ENCODE measurements at regions not wholly inside any gene's neighbourhood (a gene's known extent, or its start where the extent isn't known, plus 50 kb on each side); places are given as distances from the start of the nearest gene placed in this dataset.

DNA sequence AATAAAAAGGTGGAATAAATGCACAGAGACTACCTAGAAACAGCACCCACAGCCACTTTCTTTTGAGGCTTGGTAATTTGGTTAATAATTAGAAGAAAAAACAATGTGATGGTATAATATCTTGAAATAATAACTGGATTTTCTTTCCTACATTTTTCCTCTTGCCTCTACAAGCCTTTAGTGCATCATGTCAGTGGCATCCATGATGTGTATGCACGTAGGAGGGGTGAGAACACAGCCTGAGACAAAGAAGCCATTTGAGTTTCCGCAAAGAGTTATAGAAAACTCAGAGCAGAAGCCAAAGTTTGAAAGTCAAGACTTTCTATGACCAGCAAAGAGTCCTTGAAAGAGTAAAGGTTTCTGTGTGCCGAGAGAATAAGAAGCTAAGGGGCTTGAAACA lies 461.3 kb downstream of the BCOR start:
- Mint-ChIP-seq H3K36me3 (ENCODE audit: low read depth) (no peaks in the 10 kb centered on the region), H3K9me3 (no peaks in the 10 kb centered on the region), H3K27ac (no peak overlapping the region), H3K27me3 (ENCODE audit: low read depth) (no peaks in the 10 kb centered on the region), H3K4me3 (no peak overlapping the region), H3K4me1 (ENCODE audit: low read depth) (peaks cover under 1% of the 10 kb centered on the region)

DNA sequence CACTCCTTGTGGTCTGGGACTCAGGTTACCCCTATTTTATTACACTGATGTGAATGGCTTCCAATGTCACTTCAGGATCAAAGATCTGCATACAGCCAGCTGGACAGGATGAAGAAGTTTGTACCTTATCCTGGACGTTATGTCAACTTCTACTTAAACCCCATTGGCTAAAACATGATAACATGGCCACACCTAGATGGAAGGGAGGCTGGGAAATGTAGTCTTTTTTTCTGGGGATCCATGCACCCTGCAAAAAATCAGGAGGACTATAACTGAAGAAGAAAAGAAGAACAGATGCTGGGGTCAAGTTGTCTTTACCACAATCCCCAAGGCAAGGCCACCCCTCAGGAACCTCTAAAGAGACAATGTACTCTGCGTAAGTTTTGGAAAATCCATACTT lies 459.2 kb downstream of the BCOR start:
- Mint-ChIP-seq H3K36me3 (ENCODE audit: low read depth) (no peaks in the 10 kb centered on the region), H3K4me3 (no peak overlapping the region), H3K9me3 (no peaks in the 10 kb centered on the region), H3K27ac (no peak overlapping the region), H3K27me3 (ENCODE audit: low read depth) (no peaks in the 10 kb centered on the region), H3K4me1 (ENCODE audit: low read depth) (no peaks in the 10 kb centered on the region)

DNA sequence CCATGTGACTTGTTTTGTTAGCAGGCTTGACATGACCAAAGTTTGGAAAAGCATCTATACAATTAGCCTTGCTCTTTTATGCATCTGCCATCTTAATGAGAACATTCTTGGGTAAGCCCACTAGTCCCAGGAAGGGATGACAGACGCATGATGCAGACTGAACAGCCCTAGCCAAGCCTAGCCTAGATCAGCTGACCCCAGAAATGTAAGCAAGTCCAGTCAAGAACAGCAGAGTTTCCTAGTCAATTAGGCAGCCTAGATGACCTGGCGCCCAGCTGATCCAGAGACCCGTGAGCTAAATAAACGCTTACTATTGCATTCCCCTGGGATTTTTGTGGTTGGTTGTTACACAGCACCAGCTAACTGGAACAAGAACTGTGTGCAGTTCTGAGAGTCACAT lies 457.9 kb downstream of the BCOR start:
- Mint-ChIP-seq H3K27me3 (ENCODE audit: low read depth) (no peaks in the 10 kb centered on the region), H3K9me3 (no peaks in the 10 kb centered on the region), H3K27ac (no peak overlapping the region), H3K36me3 (ENCODE audit: low read depth) (no peaks in the 10 kb centered on the region), H3K4me3 (no peak overlapping the region), H3K4me1 (ENCODE audit: low read depth) (no peaks in the 10 kb centered on the region)

DNA sequence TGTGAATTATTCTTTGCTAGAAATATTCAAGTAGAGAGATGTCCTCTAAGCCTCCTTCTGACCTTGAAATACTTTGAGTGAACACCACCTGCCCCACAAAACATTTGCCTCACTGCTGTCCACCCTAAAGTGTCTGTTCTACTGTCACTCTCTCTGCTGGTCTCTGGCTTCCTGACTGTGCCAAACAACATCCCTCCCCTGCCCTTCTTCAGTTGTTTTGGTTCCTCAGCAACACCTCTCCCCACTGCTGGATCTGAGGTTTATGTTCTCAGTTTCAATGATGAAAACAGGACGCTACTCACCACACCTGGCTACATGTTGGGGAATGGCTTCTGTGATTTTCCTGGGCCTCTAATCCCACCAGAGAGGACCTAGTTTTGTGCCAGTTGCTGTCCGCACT lies 456.9 kb downstream of the BCOR start:
- Mint-ChIP-seq H3K27ac (no peak overlapping the region), H3K36me3 (ENCODE audit: low read depth) (no peaks in the 10 kb centered on the region), H3K9me3 (no peaks in the 10 kb centered on the region), H3K27me3 (ENCODE audit: low read depth) (no peaks in the 10 kb centered on the region), H3K4me3 (no peak overlapping the region), H3K4me1 (ENCODE audit: low read depth) (no peaks in the 10 kb centered on the region)

DNA sequence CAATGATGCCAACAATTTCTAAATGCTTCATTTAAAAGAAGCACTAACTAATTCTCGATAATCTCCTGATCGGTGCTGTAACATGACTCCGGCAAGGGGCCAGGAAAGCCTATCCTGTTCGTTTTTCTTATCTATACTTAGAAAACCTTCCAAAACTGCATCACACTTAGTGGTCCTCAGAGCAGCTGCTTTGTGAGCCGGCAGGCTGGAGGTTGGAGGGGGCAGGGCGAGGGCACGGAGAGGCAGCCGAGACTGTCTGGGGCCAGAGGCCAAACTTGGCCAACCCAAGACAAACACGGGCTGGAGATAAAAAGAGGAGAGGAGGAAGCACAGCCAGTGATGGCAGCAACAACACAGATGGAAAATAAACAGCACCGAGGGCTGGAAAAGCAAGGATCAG lies 455.7 kb downstream of the BCOR start:
- H3K27me3 Mint-ChIP-seq (ENCODE audit: low read depth), result no peaks in the 10 kb centered on the region
- H3K36me3 Mint-ChIP-seq (ENCODE audit: low read depth), result no peaks in the 10 kb centered on the region
- no peaks in the 10 kb centered on the region for H3K9me3 Mint-ChIP-seq
- H3K27ac Mint-ChIP-seq, result no peak overlapping the region
- no peak overlapping the region for H3K4me3 Mint-ChIP-seq
- no peaks in the 10 kb centered on the region for H3K4me1 Mint-ChIP-seq (ENCODE audit: low read depth)

DNA sequence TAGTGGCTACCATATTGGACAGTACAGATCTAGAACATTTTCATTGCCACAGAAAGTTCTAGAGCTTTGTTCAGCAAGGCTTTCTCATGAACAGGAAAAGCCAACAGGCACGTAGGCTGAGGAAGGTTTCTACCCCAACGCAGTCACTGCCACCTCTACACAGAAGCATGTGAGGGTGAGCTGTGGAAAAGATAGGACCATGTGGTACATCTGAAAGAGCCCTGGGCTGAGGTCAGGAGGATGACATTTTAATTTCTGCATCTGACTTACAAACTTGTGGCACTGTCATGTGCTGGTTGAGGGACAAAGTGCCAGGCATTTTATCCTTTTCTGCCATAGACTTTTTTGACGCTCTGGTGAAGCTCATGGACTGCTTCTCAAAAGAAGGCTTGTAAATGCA lies 454.2 kb downstream of the BCOR start:
- Mint-ChIP-seq H3K9me3 (no peaks in the 10 kb centered on the region), H3K4me3 (no peak overlapping the region), H3K36me3 (ENCODE audit: low read depth) (no peaks in the 10 kb centered on the region), H3K27ac (no peak overlapping the region), H3K4me1 (ENCODE audit: low read depth) (no peaks in the 10 kb centered on the region), H3K27me3 (ENCODE audit: low read depth) (no peaks in the 10 kb centered on the region)

DNA sequence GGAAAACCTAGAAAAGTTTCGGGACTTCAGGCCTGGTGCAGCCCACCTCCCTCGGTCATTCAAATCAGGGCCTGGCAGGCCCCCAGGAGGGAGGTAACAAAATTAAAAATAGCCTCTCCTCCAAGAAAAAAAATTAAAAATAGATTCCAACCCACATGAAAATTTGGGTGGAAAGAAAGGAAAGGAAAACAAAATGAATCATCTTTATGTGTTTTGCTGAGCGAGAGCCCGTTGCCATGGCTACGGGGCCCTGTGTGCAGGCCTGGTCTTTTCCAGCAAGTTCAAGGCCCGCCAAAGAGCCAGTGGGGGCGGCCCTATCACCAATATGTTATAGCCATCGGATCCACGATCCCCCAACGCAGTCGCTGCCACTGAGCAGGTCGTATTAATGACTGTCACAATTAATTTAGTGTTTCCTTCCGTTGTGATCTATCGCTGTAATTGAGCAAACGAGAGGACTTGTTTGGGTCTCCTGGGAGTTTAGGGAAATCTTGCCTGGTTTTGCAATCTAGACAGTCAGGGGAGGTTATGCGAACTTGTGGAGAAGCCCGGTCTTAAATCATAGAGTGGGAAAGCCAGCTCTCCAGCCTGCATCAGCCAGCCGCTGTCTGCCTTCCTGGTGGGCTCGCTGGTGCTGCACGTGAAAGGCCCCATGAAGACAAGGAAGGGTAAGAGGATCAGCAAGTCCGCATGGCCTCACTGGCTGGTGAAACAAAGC lies 452.4 kb downstream of the BCOR start:
- H3K27me3 Mint-ChIP-seq (ENCODE audit: low read depth), result no peaks in the 10 kb centered on the region

DNA sequence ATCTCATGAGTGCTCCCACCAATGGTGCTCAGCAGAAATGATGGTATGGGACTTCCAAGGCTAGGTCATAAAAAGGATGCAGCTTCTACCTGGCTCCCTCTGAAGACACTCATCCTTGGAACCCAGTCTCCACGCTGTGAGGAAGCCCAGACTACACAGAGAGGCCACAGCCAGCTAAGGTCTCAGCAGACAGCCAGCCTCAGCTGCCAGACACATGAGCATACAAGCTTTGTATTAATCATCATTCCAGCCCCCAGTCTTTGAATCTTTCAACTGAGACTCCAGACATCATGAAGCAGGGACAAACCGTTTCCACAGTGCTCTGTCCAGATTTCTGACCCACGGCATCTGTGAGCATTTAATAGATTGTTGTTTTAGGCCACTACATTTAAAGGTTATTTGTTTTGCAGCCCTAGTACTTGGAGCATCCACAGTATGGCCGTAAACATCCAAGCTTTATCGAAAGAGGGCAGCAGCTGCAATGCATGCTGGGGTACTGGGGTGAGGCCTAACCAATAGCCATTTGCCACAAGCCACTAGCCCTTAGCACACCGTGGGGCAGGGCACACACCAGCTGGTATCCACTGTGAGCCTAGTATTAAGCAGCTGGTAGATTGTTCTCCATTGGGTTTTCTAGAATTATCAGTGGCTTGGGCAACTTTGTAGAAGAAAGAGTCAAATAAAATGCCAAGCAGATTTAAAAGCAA lies 449.1 kb downstream of the BCOR start:
- no peaks in the 10 kb centered on the region for H3K4me1 Mint-ChIP-seq (ENCODE audit: low read depth)
- H3K4me3 Mint-ChIP-seq, result no peak overlapping the region
- H3K9me3 Mint-ChIP-seq, result no peaks in the 10 kb centered on the region
- no peaks in the 10 kb centered on the region for H3K27me3 Mint-ChIP-seq (ENCODE audit: low read depth)
- no peaks in the 10 kb centered on the region for H3K36me3 Mint-ChIP-seq (ENCODE audit: low read depth)
- H3K27ac Mint-ChIP-seq, result no peak overlapping the region

More for the DNA sequence above, 452.4 kb downstream of the BCOR start:
- no peaks in the 10 kb centered on the region for H3K4me1 Mint-ChIP-seq (ENCODE audit: low read depth)
- H3K27ac Mint-ChIP-seq, result no peak overlapping the region
- no peak overlapping the region for H3K4me3 Mint-ChIP-seq
- no peaks in the 10 kb centered on the region for H3K36me3 Mint-ChIP-seq (ENCODE audit: low read depth)
- no peaks in the 10 kb centered on the region for H3K9me3 Mint-ChIP-seq

DNA sequence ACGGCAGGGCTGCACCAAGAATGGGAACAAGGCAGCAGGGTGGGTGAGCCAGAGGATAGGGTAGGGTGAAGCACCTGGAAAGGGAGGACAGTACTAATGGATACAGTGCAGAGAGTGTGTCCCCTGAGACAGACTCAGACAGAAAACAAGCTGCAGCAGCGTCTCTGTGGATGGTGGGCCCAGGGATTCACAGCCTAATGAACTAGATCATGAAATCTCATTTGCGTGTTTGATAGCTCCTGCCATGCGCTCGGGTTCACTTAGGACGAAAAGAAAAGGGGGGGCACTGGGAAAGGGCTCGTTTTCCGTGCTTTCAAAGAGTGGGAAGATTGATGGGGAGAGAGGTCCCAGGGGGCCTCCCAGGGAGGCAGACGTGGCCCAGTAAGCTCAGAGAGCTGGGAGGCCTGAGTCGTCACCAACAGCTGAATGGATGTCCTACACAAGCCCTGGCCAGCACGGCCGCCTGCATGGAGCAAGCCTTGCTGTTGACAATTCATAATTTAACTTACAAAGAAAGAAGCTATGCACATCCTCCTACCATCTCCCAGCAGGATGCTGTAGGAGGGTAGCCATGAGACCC lies 446.9 kb downstream of the BCOR start:
- no peaks in the 10 kb centered on the region for H3K36me3 Mint-ChIP-seq (ENCODE audit: low read depth)
- no peaks in the 10 kb centered on the region for H3K4me1 Mint-ChIP-seq (ENCODE audit: low read depth)
- no peaks in the 10 kb centered on the region for H3K27me3 Mint-ChIP-seq (ENCODE audit: low read depth)
- no peak overlapping the region for H3K27ac Mint-ChIP-seq
- H3K4me3 Mint-ChIP-seq, result no peak overlapping the region
- no peaks in the 10 kb centered on the region for H3K9me3 Mint-ChIP-seq

DNA sequence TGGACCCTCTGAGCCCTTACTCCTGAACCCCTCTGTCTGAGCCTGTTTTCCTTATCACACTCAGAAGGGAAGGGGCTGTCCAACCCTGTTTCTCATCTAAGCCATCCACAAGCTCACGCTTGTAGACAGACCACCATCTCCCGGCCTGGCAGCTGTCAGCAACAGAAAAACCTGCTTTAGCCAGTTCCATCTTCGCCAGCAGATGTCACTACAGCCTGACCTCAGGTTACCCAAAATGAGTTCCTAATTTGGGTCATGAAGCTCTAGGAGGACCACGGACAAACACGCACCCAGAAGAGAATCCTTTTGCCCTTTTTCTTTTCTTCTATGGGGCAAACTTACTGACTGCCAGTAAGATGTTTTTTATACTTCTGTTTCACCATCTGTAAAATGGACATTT lies 445.4 kb downstream of the BCOR start:
- no peak overlapping the region for H3K4me3 Mint-ChIP-seq
- H3K9me3 Mint-ChIP-seq, result no peaks in the 10 kb centered on the region
- no peak overlapping the region for H3K27ac Mint-ChIP-seq
- H3K27me3 Mint-ChIP-seq (ENCODE audit: low read depth), result no peaks in the 10 kb centered on the region
- no peaks in the 10 kb centered on the region for H3K4me1 Mint-ChIP-seq (ENCODE audit: low read depth)
- H3K36me3 Mint-ChIP-seq (ENCODE audit: low read depth), result no peaks in the 10 kb centered on the region

DNA sequence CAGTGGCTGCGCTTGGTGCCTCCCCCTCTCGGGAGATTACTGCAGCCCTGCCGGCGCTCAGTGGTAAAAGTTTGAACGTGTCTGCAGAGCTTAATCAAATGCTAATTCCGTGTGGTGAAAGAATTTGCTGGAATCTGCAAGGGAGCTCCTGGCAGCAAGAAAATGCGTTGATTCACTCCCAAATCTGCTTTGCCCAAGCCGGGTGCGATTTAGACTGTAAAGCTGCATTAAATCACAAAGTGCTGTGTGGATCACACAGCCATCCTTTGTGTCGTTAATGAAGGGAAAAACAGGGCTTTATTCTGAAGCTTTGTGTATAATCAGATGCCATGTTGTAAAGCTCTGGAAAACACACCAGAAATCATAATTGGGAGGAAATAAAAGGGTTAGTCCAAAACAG lies 444.1 kb downstream of the BCOR start:
- Mint-ChIP-seq H3K27me3 (ENCODE audit: low read depth) (no peaks in the 10 kb centered on the region), H3K36me3 (ENCODE audit: low read depth) (no peaks in the 10 kb centered on the region), H3K27ac (no peak overlapping the region)

DNA sequence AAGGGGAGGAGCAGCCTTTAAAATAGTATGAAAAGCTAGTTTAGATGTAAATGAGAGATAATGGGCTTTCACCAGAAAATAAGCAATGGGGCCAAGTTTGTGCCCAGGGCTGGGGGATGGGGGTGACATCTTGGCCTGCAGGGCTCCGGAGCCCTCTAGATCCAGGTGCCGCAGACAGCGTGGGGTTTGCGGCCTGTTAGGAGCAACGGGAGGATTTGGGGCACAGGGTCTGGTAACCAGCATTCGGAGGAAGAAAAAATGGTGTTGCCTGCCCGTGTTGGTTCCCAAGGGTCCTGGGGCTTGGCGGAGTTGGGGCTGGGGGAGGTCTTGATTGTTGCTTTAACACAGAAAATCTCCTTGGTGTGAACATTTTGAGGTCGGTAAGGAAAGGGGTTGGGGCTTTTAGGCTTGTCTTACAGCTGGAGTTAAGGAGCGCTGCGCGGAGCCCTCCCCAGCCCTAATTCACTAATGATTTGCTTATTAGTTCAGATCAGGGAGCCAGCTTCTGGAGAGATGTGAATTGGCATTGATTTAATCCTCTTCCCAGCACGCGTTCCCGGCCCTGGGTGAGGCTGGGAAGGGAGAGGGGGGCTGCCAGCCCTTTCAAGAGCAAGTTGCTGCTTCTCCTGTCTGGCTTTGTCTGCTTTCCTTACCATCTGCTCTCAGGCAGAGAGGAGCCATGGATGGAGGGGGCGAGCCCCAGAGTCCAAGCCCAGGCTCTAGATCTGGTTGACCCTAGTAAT lies 443.4 kb downstream of the BCOR start:
- Mint-ChIP-seq H3K4me3 (no peak overlapping the region), H3K4me1 (ENCODE audit: low read depth) (no peaks in the 10 kb centered on the region), H3K36me3 (ENCODE audit: low read depth) (no peaks in the 10 kb centered on the region), H3K9me3 (no peaks in the 10 kb centered on the region), H3K27ac (no peak overlapping the region), H3K27me3 (ENCODE audit: low read depth) (no peaks in the 10 kb centered on the region)

More for the DNA sequence above, 444.1 kb downstream of the BCOR start:
- Mint-ChIP-seq H3K4me3 (no peak overlapping the region), H3K4me1 (ENCODE audit: low read depth) (no peaks in the 10 kb centered on the region), H3K9me3 (no peaks in the 10 kb centered on the region)

DNA sequence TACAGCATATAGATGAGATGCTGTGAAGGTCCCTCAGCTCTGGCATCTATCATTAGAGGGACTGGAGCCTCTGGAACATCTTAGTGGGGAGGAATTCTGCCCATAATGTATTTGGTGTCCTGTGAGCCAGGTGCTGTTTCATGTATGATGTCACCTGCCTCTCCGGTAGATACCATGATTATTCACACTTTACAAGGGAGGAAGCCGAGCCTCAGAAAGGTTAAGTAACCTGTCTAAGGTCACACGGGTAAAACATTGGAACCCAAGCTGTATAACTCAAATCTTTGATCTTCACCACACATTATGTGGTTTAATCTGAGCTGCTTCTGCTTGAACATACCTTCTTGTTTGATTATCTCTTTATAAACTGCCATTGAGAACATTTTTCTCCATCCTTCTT lies 442.8 kb downstream of the BCOR start:
- Mint-ChIP-seq H3K9me3 (no peaks in the 10 kb centered on the region), H3K4me3 (no peak overlapping the region), H3K27me3 (ENCODE audit: low read depth) (no peaks in the 10 kb centered on the region), H3K36me3 (ENCODE audit: low read depth) (no peaks in the 10 kb centered on the region), H3K27ac (no peak overlapping the region), H3K4me1 (ENCODE audit: low read depth) (no peaks in the 10 kb centered on the region)

DNA sequence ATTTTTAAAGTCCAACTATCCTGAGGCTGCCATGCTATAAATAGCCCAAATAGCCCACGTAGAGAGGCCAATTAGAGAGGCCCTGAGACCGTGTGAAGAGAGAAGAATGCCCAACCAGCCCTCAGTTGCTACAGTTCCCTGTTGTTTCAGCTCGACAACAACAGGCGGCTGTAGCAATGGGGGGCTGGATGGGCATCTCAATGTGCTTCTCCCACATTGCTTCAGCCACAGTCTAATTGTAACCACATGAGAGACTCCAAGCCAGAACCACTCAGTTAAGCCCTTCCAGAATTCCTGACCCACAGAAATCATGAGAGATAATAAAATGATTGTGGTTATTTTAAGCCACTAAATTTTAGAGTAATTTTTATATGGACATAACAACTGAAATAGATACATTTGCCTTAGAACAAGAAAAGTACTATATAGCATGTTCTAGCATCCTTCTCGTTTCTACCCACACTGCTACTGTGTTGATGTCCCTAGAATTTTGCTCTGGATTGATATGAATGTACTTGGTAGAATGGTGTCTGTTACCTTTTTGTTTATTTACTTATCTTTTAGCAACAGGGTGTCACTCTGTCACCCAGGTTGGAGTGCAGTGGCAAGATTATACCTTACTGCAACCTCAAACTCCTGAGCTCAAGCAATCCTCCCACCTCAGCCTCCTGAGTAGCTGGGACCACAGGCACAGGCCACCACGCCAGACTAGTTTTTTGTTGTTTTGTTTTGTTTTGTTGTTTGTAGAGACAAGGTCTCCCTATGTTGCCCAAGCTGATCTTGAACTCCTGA lies 436.4 kb downstream of the BCOR start:
- H3K4me3 Mint-ChIP-seq, result no peak overlapping the region
- no peaks in the 10 kb centered on the region for H3K9me3 Mint-ChIP-seq
- no peaks in the 10 kb centered on the region for H3K36me3 Mint-ChIP-seq (ENCODE audit: low read depth)
- no peak overlapping the region for H3K27ac Mint-ChIP-seq
- H3K4me1 Mint-ChIP-seq (ENCODE audit: low read depth), result no peaks in the 10 kb centered on the region
- H3K27me3 Mint-ChIP-seq (ENCODE audit: low read depth), result no peaks in the 10 kb centered on the region
